Calu3 (cell line): ENCODE measurements at regions not wholly inside any gene's neighbourhood (a gene's known extent, or its start where the extent isn't known, plus 50 kb on each side); places are given as distances from the start of the nearest gene placed in this dataset.
"Not testable (repeated sequence)": the region's sequence is repeated elsewhere in the genome, so short reads cannot be mapped to it uniquely, and the experiment has no call there.

Experiments
- BruUV-seq: library from RNA; stranded (reverse); fragments of 400-500 nt; replicated peaks from 2 replicates; lab custom pipeline; 2021; lab: Mats Ljungman, UMichigan
- CTCF ChIA-PET: fragments of 300-600 bp; sonication (Branson Sonifier 250); formaldehyde crosslinking; loops from one replicate; lab custom pipeline; 2022; ENCODE audit warnings: antibody characterized with exemption; lab: Charles Lee
- DNase-seq: peaks from one replicate; pipeline ENCODE4 v3.0.0; 2022
- H3K27ac Mint-ChIP-seq: one replicate; pipeline ENCODE4 v1.8.0; 2022; ENCODE audit warnings: mixed read lengths; ENCODE audit not compliant: unreplicated experiment
- H3K27me3 Mint-ChIP-seq: one replicate; pipeline ENCODE4 v1.8.0; 2022; ENCODE audit warnings: mixed read lengths; ENCODE audit not compliant: unreplicated experiment
- H3K36me3 Mint-ChIP-seq: one replicate; pipeline ENCODE4 v1.8.0; 2022; ENCODE audit warnings: mild to moderate bottlenecking, moderate library complexity, mixed read lengths; ENCODE audit not compliant: insufficient read depth, unreplicated experiment
- H3K4me1 Mint-ChIP-seq: one replicate; pipeline ENCODE4 v1.8.0; 2022; ENCODE audit warnings: mild to moderate bottlenecking, low read depth, mixed read lengths; ENCODE audit not compliant: unreplicated experiment
- H3K4me3 Mint-ChIP-seq: one replicate; pipeline ENCODE4 v1.8.0; 2022; ENCODE audit warnings: mild to moderate bottlenecking, low read depth, moderate library complexity, mixed read lengths; ENCODE audit not compliant: unreplicated experiment
- H3K9me3 Mint-ChIP-seq: one replicate; pipeline ENCODE4 v1.8.0; 2022; ENCODE audit warnings: low read depth, mixed read lengths; ENCODE audit not compliant: unreplicated experiment
- intact Hi-C: fragments of 100-400 bp; cut with micrococcal nuclease; formaldehyde crosslinking; loops from one replicate; pipeline ENCODE4 v1.10.0; 2022; ENCODE audit not compliant: unreplicated experiment

GRCh38 chr6:60473805-60474204, 1812.2 kb downstream of the KHDRBS2 start:
- CTCF ChIA-PET, BruUV-seq: not testable (repeated sequence)

GRCh38 chr6:60471426-60471825, 1814.6 kb downstream of the KHDRBS2 start:
- BruUV-seq, H3K27me3 Mint-ChIP-seq, CTCF ChIA-PET, H3K4me3 Mint-ChIP-seq, H3K4me1 Mint-ChIP-seq, H3K36me3 Mint-ChIP-seq, H3K9me3 Mint-ChIP-seq, H3K27ac Mint-ChIP-seq, intact Hi-C loops, DNase-seq: not testable (repeated sequence)

More at GRCh38 chr6:60473805-60474204, 1812.2 kb downstream of the KHDRBS2 start:
- intact Hi-C loops, H3K36me3 Mint-ChIP-seq, H3K27me3 Mint-ChIP-seq, H3K4me1 Mint-ChIP-seq, DNase-seq, H3K4me3 Mint-ChIP-seq, H3K27ac Mint-ChIP-seq, H3K9me3 Mint-ChIP-seq: not testable (repeated sequence)

GRCh38 chr6:60450428-60450827, 1835.6 kb downstream of the KHDRBS2 start:
- H3K9me3 Mint-ChIP-seq, H3K4me1 Mint-ChIP-seq, DNase-seq, intact Hi-C loops, H3K4me3 Mint-ChIP-seq, H3K27ac Mint-ChIP-seq, BruUV-seq, H3K36me3 Mint-ChIP-seq, H3K27me3 Mint-ChIP-seq, CTCF ChIA-PET: not testable (repeated sequence)

- CTCF ChIA-PET, DNase-seq, intact Hi-C loops, H3K36me3 Mint-ChIP-seq, BruUV-seq, H3K4me3 Mint-ChIP-seq, H3K27me3 Mint-ChIP-seq, H3K4me1 Mint-ChIP-seq, H3K9me3 Mint-ChIP-seq, H3K27ac Mint-ChIP-seq: not testable (repeated sequence)
Observed at GRCh38 chr6:60444532-60444931, 1841.5 kb downstream of the KHDRBS2 start.

DNA sequence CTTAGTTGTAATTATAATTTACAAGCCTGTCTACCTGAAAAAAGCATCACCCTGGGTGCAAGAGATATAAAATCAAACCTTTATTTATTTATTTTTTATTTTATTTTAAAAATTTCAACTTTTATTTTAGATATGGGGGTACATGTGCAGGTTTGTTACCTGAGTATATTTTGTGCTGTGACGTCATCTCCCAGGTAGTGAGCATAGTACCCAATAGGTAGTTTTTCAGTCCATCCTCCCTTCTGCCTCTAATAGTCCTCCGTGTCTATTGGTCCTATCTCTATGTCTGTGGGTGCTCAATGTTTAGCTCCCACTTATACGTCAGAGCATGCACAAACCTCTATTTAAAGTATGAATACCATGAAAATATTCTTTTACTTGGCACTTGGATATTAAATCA, 1846.3 kb downstream of the KHDRBS2 start:
- H3K9me3 Mint-ChIP-seq, result peaks cover 14% of the 10 kb centered on the region
- H3K27ac Mint-ChIP-seq, intact Hi-C loops, CTCF ChIA-PET, H3K4me1 Mint-ChIP-seq, BruUV-seq, H3K4me3 Mint-ChIP-seq, H3K36me3 Mint-ChIP-seq, DNase-seq, H3K27me3 Mint-ChIP-seq: not testable (repeated sequence)

- intact Hi-C loops, CTCF ChIA-PET, BruUV-seq, H3K4me3 Mint-ChIP-seq, H3K36me3 Mint-ChIP-seq, H3K4me1 Mint-ChIP-seq, DNase-seq, H3K27me3 Mint-ChIP-seq, H3K9me3 Mint-ChIP-seq, H3K27ac Mint-ChIP-seq: not testable (repeated sequence)
Observed at GRCh38 chr6:60422691-60423090, 1863.3 kb downstream of the KHDRBS2 start.

- H3K9me3 Mint-ChIP-seq, DNase-seq, H3K4me1 Mint-ChIP-seq, CTCF ChIA-PET, intact Hi-C loops, H3K36me3 Mint-ChIP-seq, H3K4me3 Mint-ChIP-seq, H3K27ac Mint-ChIP-seq, H3K27me3 Mint-ChIP-seq, BruUV-seq: not testable (repeated sequence)
Observed at GRCh38 chr6:60416118-60416517, 1869.9 kb downstream of the KHDRBS2 start.

DNA sequence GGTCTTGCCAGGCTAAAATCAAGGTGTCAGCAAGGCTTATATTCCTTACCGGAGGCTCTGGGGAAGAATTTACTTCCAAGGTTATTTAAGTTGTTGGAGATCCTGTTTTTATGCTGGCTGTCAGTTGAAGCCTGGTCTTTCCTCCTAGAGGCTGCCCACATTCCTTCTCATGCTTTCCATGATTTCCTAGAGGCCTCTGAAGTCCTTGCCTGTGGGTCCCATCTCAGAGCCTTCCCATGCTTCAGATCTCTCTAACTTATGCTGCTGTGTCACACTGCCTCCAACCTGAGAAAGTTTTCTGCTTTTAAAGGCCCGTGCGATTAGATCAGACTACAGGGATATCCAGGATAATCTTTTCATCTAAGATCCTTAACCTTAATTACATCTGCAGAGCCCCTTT, 1877.3 kb downstream of the KHDRBS2 start:
- H3K27ac Mint-ChIP-seq, H3K4me3 Mint-ChIP-seq, H3K36me3 Mint-ChIP-seq, CTCF ChIA-PET, DNase-seq, H3K4me1 Mint-ChIP-seq, intact Hi-C loops, H3K9me3 Mint-ChIP-seq, BruUV-seq, H3K27me3 Mint-ChIP-seq: not testable (repeated sequence)

GRCh38 chr6:60403268-60403667, 1882.8 kb downstream of the KHDRBS2 start:
- H3K27ac Mint-ChIP-seq, DNase-seq, H3K4me3 Mint-ChIP-seq, intact Hi-C loops, H3K4me1 Mint-ChIP-seq, BruUV-seq, H3K36me3 Mint-ChIP-seq, CTCF ChIA-PET, H3K27me3 Mint-ChIP-seq, H3K9me3 Mint-ChIP-seq: not testable (repeated sequence)

GRCh38 chr6:60402490-60402889, 1883.5 kb downstream of the KHDRBS2 start:
- H3K27ac Mint-ChIP-seq, intact Hi-C loops, H3K27me3 Mint-ChIP-seq, H3K9me3 Mint-ChIP-seq, DNase-seq, CTCF ChIA-PET, H3K4me3 Mint-ChIP-seq, BruUV-seq, H3K36me3 Mint-ChIP-seq, H3K4me1 Mint-ChIP-seq: not testable (repeated sequence)
